D341Med (cell line): ENCODE measurements at regions not wholly inside any gene's neighbourhood (a gene's known extent, or its start where the extent isn't known, plus 50 kb on each side); places are given as distances from the start of the nearest gene placed in this dataset.
"Not testable (repeated sequence)": the region's sequence is repeated elsewhere in the genome, so short reads cannot be mapped to it uniquely, and the experiment has no call there.

Source experiments
- DNase-seq: peaks from one replicate; pipeline ENCODE4 v3.0.0; 2012; ENCODE audit warnings: low spot score

DNA sequence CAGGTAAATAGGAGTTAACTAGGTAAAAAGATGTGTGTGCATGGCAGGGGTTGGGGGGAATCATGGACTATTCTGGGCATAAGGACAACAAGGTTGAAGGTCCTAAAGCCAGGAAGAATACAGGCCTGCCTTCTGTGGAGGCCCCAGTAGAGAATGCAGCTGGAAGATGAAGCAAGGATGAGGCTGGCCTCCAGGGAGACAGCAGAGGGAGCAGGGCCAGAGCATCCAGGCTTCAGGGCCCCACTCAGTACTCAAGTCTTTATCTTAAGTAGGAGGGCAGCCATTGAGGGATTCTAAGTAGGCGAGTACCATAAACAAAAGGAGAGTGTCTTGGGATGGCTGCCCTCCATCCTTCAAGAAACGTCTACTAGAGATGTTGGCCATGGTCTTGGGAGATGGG, 101.8 kb upstream of the APCDD1 start:
- DNase-seq, result no peak

GRCh38 chr18:10353791-10354190, 100.6 kb upstream of the APCDD1 start:
- DNase-seq, result no peak

DNA sequence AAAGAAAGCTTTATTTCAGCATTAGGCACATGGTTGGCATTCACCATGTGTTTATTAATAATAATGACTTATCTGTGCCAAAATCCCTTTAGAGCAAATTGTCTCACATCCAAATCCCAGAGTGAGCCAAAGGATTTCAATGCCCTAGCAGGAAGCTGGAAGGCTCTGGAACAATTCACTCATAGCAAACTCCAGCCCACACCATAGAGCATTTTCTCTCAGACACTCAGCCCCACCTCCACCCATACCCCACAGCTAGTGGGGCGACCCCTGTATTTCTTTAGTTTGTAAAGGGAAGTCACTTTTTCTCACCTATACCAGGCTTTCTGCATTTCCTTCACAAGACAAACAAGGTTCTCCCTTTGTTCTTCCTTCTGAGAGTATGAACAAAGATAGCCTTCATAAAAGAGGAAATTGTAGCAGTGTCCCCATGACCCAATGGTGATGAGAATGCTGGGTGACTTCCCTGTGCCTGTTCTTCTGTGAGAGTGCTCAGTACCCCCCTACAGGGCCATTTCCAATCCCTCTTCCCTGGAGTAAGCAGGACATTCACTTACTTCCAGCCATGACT, 100.1 kb upstream of the APCDD1 start:
- DNase-seq, result no peak

GRCh38 chr18:10354890-10355289, 99.5 kb upstream of the APCDD1 start:
- DNase-seq, result no peak

DNA sequence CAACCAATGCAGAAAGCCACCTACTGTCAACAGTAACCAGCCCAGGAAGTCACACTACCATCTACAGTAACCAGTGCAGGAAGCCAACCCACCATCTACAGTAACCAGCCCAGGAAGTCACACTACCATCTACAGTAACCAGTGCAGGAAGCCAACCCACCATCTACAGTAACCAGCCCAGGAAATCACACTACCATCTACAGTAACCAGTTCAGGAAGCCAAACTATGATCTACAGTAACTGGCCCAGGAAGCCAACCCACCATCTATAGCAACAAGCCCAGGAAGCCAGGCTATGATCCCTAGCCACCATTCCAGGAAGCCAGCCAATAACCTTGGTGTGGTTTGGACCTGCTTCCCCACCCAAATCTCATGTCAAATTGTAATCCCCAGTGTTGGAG, 97.4 kb upstream of the APCDD1 start:
- not testable (repeated sequence) for DNase-seq

GRCh38 chr18:10361660-10362059, 92.8 kb upstream of the APCDD1 start:
- no peak for DNase-seq

DNA sequence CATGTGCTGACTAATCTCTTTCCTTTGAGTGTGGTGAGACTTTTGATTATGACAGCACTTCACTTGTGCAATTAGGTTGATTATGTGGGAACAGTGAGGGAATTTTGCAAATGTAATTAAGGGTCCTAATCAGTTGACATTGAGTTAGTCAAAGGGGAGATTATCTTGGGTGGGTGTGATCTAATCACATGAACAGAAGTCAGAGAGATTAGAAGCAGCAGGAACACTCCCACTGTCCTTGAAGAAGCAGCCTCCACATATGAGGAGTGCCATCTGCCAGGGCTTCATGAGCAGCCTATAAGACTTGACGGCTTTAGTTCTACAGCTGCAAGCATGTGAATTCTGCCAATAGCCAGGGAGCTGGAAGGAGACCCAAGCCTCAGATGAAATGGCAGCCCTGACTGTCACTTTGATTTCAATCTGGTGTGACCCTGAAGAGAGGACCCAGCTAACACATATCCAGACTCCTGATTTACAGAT, 89.4 kb upstream of the APCDD1 start:
- DNase-seq, result no peak

GRCh38 chr18:10365901-10366300, 88.5 kb upstream of the APCDD1 start:
- no peak for DNase-seq

DNA sequence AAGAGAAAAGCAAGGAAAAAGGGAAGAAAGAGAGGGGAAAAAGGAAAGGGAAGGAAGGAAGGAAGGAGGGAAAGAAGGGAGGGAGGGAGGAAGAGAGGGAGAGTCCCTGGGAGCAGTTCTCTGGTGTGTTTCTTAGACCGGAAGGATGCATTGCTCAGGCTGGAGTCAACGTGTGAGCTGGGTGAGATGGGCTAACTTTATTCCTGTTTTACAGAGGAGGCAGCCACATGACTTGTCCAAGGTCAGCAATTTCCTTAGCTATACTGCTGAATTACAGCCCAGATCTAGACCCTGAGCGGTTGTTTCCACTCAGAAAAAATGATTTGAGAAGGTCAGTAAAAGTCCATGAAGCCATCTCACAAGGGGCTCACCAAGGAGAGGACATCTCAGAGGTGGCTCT, 86.6 kb upstream of the APCDD1 start:
- no peak for DNase-seq

GRCh38 chr18:10368456-10369453, 85.7 kb upstream of the APCDD1 start:
- no peak for DNase-seq

GRCh38 chr18:10370716-10371115, 83.7 kb upstream of the APCDD1 start:
- DNase-seq, result no peak

GRCh38 chr18:10371165-10371564, 83.3 kb upstream of the APCDD1 start:
- no peak for DNase-seq

- no peak for DNase-seq
These were observed 80.2 kb upstream of the APCDD1 start for GRCh38 chr18:10374195-10374594.

DNA sequence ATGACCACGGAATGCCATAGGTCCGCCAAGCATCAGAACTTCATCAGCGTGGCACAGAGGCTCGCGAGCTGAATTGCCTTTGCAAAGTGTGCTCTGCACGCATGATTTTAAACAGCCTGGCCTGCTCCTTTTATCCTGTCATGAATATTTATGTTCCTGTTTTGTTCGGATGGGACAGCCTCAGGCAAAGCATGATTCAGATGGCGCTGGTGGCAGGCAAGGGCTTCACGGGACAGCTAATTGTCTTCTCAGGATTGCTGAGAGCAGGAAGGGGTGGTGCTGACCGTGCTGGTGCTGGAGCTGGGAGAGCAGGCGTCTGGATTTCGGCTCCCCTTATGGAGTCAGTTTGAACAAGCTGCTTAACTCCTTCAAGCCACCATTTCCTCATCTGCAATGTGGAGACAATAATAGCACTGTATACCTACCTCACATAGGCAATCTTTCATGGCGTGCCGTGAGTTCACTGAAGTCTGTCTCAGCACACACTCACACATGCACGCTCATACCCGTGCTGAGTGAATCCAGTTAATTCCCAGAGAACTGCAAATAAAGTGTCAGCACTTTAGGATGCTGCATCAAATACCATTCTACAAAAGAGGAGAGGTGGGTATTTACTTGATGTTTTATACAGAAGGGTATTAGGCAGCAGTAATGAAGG, 79.7 kb upstream of the APCDD1 start:
- no peak for DNase-seq

- DNase-seq, result no peak
These were observed 77.7 kb upstream of the APCDD1 start for GRCh38 chr18:10376731-10377130.

- no peak for DNase-seq
These were observed 76.5 kb upstream of the APCDD1 start for GRCh38 chr18:10377956-10378355.

- no peak for DNase-seq
These were observed 75.6 kb upstream of the APCDD1 start for GRCh38 chr18:10378688-10379420.

GRCh38 chr18:10379522-10379921, 74.9 kb upstream of the APCDD1 start:
- no peak for DNase-seq

- no peak for DNase-seq
These were observed 72.9 kb upstream of the APCDD1 start for GRCh38 chr18:10381516-10381915.

DNA sequence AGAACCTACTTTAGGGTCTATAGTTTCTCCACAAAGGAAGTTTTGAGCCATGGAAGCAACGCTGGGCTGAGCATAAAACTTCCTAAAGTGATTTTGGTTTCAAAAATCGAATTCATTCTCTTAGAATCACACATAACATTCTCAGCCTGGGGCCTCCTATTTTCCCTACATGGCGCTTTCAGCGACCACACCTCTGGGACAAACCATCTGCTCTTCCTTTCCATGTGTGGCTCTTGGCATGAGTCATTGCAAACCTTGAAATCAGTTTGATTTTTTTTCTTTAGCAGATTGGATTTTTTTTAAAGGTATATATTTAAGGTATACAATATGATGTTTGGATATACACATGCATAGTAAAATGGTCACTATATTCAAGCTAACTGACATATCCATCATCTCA, 72.5 kb upstream of the APCDD1 start:
- DNase-seq, result no peak

DNA sequence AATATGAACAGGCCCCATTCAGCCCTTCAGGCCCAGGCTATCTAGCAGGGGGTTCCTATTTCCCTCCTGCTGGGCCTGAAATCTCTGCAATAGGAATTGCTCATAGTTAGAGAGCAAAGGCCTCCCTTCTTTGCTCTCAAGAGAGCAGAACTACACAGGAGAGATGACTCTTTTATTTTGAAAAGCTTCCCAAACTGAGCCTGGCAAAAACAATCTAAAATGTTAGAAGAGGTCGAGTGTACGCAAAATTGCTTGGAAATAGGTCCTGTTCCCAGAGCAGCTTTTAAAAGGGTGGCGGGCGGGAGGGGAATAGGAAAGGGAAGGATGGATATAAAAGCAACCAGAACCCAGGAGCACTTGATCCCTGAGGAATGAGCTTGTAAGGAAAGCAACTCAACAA, 68.4 kb upstream of the APCDD1 start:
- no peak for DNase-seq

DNA sequence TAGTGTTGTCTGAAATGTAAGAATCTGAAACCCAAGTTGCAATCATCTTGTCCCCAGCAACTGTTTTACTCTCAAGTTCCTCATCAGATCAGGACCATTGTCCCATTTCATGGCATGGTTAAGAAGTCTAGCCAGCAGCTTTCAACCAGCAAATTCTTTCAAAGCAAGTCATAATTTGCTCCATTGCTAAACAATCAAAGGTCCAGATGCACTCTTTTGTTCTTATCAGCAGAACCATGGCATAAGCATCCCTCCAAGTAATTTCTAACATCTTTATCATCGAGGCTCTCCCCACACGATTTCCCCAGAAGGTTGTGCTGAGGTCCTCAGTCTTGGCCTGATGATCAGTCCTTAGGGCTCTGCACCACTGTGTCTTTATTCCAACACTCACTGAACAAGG, 67.5 kb upstream of the APCDD1 start:
- no peak for DNase-seq
